Mucosa of descending colon (tissue), 3 donors: ENCODE measurements at regions not wholly inside any gene's neighbourhood (a gene's known extent, or its start where the extent isn't known, plus 50 kb on each side); places are given as distances from the start of the nearest gene placed in this dataset.

Source experiments
- ATAC-seq: fragments of 200-7000 bp; cut with Tn5 transposase; one replicate; pipeline ENCODE4 v1.9.1; 2020; ENCODE audit warnings: mild to moderate bottlenecking, moderate library complexity
- DNase-seq, 3 donors: peaks; one replicate each; pipeline ENCODE4 v3.0.0-alpha.2; 2020
- H3K36me3 ChIP-seq: fragments of 200-600 bp; one replicate; pipeline ENCODE4 v1.8.0; 2021; ENCODE audit warnings: low read depth, mild to moderate bottlenecking
- H3K4me1 ChIP-seq: fragments of 200-600 bp; one replicate; pipeline ENCODE4 v1.8.0; 2021; ENCODE audit warnings: low read depth, mild to moderate bottlenecking
- H3K4me3 ChIP-seq: fragments of 200-600 bp; one replicate; pipeline ENCODE4 v1.8.0; 2021; ENCODE audit warnings: mild to moderate bottlenecking
- H3K9me3 ChIP-seq: fragments of 200-600 bp; one replicate; pipeline ENCODE4 v1.8.0; 2021; ENCODE audit warnings: mild to moderate bottlenecking
- CTCF ChIP-seq: fragments of 200-600 bp; IDR thresholded peaks from one replicate; pipeline ENCODE4 v1.8.0; 2022; ENCODE audit warnings: antibody characterized with exemption, mild to moderate bottlenecking
- intact Hi-C, 2 donors: fragments of 100-400 bp; cut with DNase I in 1 of 2; cut with micrococcal nuclease in 1 of 2; formaldehyde crosslinking; loops; one replicate each; pipeline versions ENCODE4 v1.11.0 to v1.11.1; 2022; cut with DNase I, micrococcal nuclease
- donor health status: DM: no; HTN: no; CAD: no; lungs with moderate emphysema.
- donor health status: DM: no; HTN: no; CAD: no.
- donor health status: DM: no; HTN: yes; CAD: no.

DNA sequence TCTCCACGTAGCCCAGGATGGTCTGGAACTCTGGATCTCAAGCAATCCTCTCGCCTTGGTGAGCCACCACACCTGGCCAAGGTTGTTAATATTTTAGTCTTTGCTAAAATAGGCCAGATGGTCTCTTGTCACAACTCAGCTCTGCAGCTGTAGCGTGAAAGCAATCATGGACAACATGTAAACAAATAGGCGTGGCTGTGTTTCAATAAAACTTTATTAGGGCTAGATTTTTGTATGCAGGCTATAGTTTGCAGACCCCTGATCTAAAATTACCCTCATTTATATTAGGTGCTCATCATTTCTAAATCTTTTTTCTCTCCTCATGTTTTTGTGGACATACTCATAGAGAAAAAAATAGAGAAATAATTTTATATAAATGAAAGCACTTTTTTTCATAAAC is 72.1 kb upstream of the SLC28A3 start:
- Histone ChIP-seq H3K4me1 (no peaks in the 10 kb centered on the region), H3K9me3 (no peaks in the 10 kb centered on the region), H3K36me3 (no peaks in the 10 kb centered on the region), H3K4me3 (no peak overlapping the region)
- no peak for TF ChIP-seq CTCF
- intact Hi-C loops, result no loop called here
- no peak for DNase-seq
- ATAC-seq, result no peak

GRCh38 chr9:84413301-84413700 is 72.7 kb upstream of the SLC28A3 start:
- no peaks in the 10 kb centered on the region for H3K36me3 ChIP-seq
- ATAC-seq (no peak), DNase-seq (no peak)
- TF ChIP-seq CTCF, result no peak
- no peaks in the 10 kb centered on the region for H3K9me3 ChIP-seq
- H3K4me1 ChIP-seq, result no peaks in the 10 kb centered on the region
- intact Hi-C loops, result no loop called here
- no peak overlapping the region for H3K4me3 ChIP-seq

DNA sequence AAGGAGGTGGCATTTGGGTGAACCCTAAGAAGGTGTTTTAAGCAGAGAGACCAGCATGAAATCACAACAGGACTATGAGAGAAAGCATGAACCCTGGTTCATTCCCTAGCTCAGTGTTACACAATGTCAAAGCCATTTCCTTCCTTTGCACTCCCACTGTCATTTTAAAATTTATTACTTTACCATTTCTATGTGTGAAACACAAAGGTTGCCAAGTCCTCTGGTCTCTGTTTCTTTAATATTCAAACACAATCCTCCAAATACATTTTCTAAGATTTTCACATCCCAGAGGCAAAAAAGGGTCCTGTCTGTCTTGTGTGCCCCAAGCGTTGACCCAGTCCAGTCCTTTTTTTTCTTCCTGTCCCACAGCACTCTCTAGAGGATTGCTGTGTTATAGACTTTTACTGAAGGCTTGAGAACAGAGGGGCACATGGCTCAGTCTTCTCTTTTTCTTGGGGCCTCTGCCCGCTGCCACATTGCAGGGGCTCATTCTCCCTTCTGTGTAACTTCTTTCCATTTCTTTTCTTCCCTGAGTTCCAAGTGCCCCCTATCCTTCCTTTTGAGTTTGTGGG is 78.6 kb upstream of the SLC28A3 start:
- DNase-seq (no peak), ATAC-seq (no peak)
- Histone ChIP-seq H3K4me3 (no peak overlapping the region), H3K9me3 (no peaks in the 10 kb centered on the region), H3K36me3 (no peaks in the 10 kb centered on the region), H3K4me1 (no peaks in the 10 kb centered on the region)
- no peak for TF ChIP-seq CTCF
- intact Hi-C loops, result no loop called here

- H3K36me3 ChIP-seq, result no peaks in the 10 kb centered on the region
- no peaks in the 10 kb centered on the region for H3K4me1 ChIP-seq
- H3K4me3 ChIP-seq, result no peak overlapping the region
- TF ChIP-seq CTCF, result no peak
- no peaks in the 10 kb centered on the region for H3K9me3 ChIP-seq
- intact Hi-C loops, result no loop called here
- DNase-seq (no peak), ATAC-seq (no peak)
Measured at GRCh38 chr9:84424931-84425330, 84.4 kb upstream of the SLC28A3 start.

GRCh38 chr9:84432746-84433145 is 92.2 kb upstream of the SLC28A3 start:
- H3K4me3 ChIP-seq, result no peak overlapping the region
- no peak for ATAC-seq

More at GRCh38 chr9:84432746-84433145, 92.2 kb upstream of the SLC28A3 start:
- H3K9me3 ChIP-seq, result no peaks in the 10 kb centered on the region
- intact Hi-C loops, result no loop called here
- no peak for TF ChIP-seq CTCF
- H3K36me3 ChIP-seq, result no peaks in the 10 kb centered on the region
- no peak for DNase-seq
- H3K4me1 ChIP-seq, result no peaks in the 10 kb centered on the region
